ENCODE measurements at regions not wholly inside any gene's neighbourhood (a gene's known extent, or its start where the extent isn't known, plus 50 kb on each side); places are given as distances from the start of the nearest gene placed in this dataset.
"Not testable (repeated sequence)": the region's sequence is repeated elsewhere in the genome, so short reads cannot be mapped to it uniquely, and the experiment has no call there.

DNA sequence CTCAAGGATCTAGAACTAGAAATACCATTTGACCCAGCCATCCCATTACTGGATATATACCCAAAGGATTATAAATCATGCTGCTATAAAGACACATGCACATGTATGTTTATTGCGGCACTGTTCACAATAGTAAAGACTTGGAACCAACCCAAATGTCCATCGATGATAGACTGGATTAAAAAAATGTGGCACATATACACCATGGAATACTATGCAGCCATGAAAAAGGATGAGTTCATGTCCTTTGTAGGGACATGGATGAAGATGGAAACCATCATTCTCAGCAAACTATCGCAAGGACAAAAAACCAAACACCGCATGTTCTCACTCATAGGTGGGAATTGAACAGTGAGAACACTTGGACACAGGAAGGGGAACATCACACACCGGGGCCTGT lies 80.7 kb upstream of the FOXN2 start:
- TF ChIP-seq EZH2 (IDR thresholded peaks at IDR 0.05); POLR2AphosphoS5 (IDR thresholded peaks at IDR 0.05; ENCODE audit: borderline replicate concordance, low read depth, low read length); FOXP2 (optimal IDR thresholded peaks at IDR 0.05; ENCODE audit: control extremely low read depth, extremely low read length, insufficient read depth): not testable (repeated sequence)

Measured in SK-N-MC (cell line).